SK-N-SH (cell line): ENCODE measurements at regions not wholly inside any gene's neighbourhood (a gene's known extent, or its start where the extent isn't known, plus 50 kb on each side); places are given as distances from the start of the nearest gene placed in this dataset.

Experiments
- CTCF ChIA-PET: fragments of 300-600, 350-600 bp; formaldehyde crosslinking; extraction: SDS; loops from one replicate; lab custom pipeline; 2021; lab: Yijun Ruan, JAX
- POLR2A ChIA-PET: fragments of 350-600 bp; sonication (Branson Sonifier 250); formaldehyde crosslinking; extraction: SDS; loops from one replicate; lab custom pipeline; 2020; ENCODE audit warnings: antibody characterized with exemption, inconsistent platforms; lab: Yijun Ruan, JAX
- DNase-seq: peaks from one replicate; pipeline ENCODE4 v3.0.0; 2012
- H2AFZ ChIP-seq: fragments of 200-600 bp; sonication (generic); 2 replicates; pipeline ENCODE4 v1.8.1; 2016; ENCODE audit warnings: antibody characterized with exemption, mild to moderate bottlenecking, low read depth
- H3F3A ChIP-seq: fragments of 200-600 bp; sonication (generic); replicated peaks from 2 replicates; pipeline ENCODE3; 2016; ENCODE audit warnings: antibody characterized with exemption, mild to moderate bottlenecking; ENCODE audit not compliant: insufficient read depth
- H3K27ac ChIP-seq, 2 experiments: fragments of 200-500 bp in 1 of 2; fragments of 200-600 bp in 1 of 2; sonication (Bioruptor generic) in 1 of 2; sonication (generic), shearing (Covaris generic) in 1 of 2; 2 replicates each; pipeline versions ENCODE4 v1.5.1 to v1.6.1; 2014 to 2016; ENCODE audit warnings: low read depth in 2 of 2, inconsistent platforms in 1 of 2, low read length in 1 of 2, mild to moderate bottlenecking in 1 of 2, mixed read lengths in 1 of 2
- H3K27me3 ChIP-seq: fragments of 200-600 bp; sonication (generic), shearing (Covaris generic); 2 replicates; pipeline ENCODE4 v1.6.1; 2016; ENCODE audit warnings: mixed run types; ENCODE audit not compliant: insufficient read depth
- H3K36me3 ChIP-seq, 2 experiments: fragments of 200-500 bp in 1 of 2; fragments of 200-600 bp in 1 of 2; sonication (Bioruptor generic) in 1 of 2; sonication (generic) in 1 of 2; replicated peaks in 1 of 2; 2 replicates each; pipeline versions ENCODE3 to v1.5.1; 2014 to 2016; ENCODE audit warnings: low read length in 1 of 2, mild to moderate bottlenecking in 1 of 2; ENCODE audit not compliant: insufficient read depth in 2 of 2, control insufficient read depth in 1 of 2
- H3K4me1 ChIP-seq, 2 experiments: fragments of 200-500 bp in 1 of 2; fragments of 200-600 bp in 1 of 2; sonication (Bioruptor generic) in 1 of 2; sonication (generic), shearing (Covaris generic) in 1 of 2; 2 replicates each; pipeline versions ENCODE4 v1.5.1 to v1.6.1; 2014 to 2016; ENCODE audit warnings: low read depth in 1 of 2, low read length in 1 of 2, mixed run types in 1 of 2; ENCODE audit not compliant: insufficient read depth in 2 of 2, control insufficient read depth in 1 of 2
- H3K4me2 ChIP-seq: fragments of 200-600 bp; sonication (generic), shearing (Covaris generic); 2 replicates; pipeline ENCODE4 v1.6.1; 2017; ENCODE audit warnings: mixed run types
- H3K4me3 ChIP-seq, 2 experiments: fragments of 200-500 bp in 1 of 2; fragments of 200-600 bp in 1 of 2; sonication (Bioruptor generic) in 1 of 2; sonication (generic), shearing (Covaris generic) in 1 of 2; 2 replicates each; pipeline versions ENCODE4 v1.5.1 to v1.8.1; 2014 to 2016; ENCODE audit warnings: low read depth in 2 of 2, inconsistent platforms in 1 of 2, low read length in 1 of 2, mild to moderate bottlenecking in 1 of 2, mixed read lengths in 1 of 2, moderate library complexity in 1 of 2
- H3K79me2 ChIP-seq: fragments of 200-600 bp; sonication (generic); 2 replicates; pipeline ENCODE4 v1.8.1; 2017; ENCODE audit warnings: mild to moderate bottlenecking; ENCODE audit not compliant: insufficient read depth
- H3K9ac ChIP-seq: fragments of 200-600 bp; sonication (generic); 2 replicates; pipeline ENCODE4 v1.6.1; 2017; ENCODE audit warnings: mixed run types
- H3K9me2 ChIP-seq: fragments of 200-600 bp; sonication (generic); 2 replicates; pipeline ENCODE4 v1.6.1; 2017; ENCODE audit warnings: mixed run types
- H3K9me3 ChIP-seq: fragments of 200-600 bp; sonication (generic); 2 replicates; pipeline ENCODE4 v1.6.1; 2017; ENCODE audit warnings: mixed run types, mild to moderate bottlenecking, moderate library complexity
- H4K20me1 ChIP-seq: fragments of 200-600 bp; sonication (generic); 2 replicates; pipeline ENCODE4 v1.6.1; 2017; ENCODE audit warnings: mild to moderate bottlenecking, mixed run types; ENCODE audit not compliant: insufficient read depth
- ELF1 ChIP-seq: IDR thresholded peaks from 2 replicates; pipeline ENCODE4 v1.4.0; 2012
- EP300 ChIP-seq, 2 experiments: IDR thresholded peaks; 2 replicates each; pipeline versions ENCODE4 v1.4.0 to v1.6.1; 2012; ENCODE audit warnings: borderline replicate concordance in 1 of 2, low read depth in 1 of 2, low read length in 1 of 2
- FOXJ3 ChIP-seq: sonication (generic); formaldehyde crosslinking; IDR thresholded peaks from 2 replicates; pipeline ENCODE4 v1.5.1; 2020; ENCODE audit warnings: mild to moderate bottlenecking, missing genetic modification reagents
- GABPA ChIP-seq: IDR thresholded peaks from 2 replicates; pipeline ENCODE4 v1.4.0; 2012; ENCODE audit warnings: low read depth, mild to moderate bottlenecking
- MEF2A ChIP-seq: IDR thresholded peaks from 2 replicates; pipeline ENCODE4 v1.4.0; 2012; ENCODE audit warnings: low read depth, borderline replicate concordance
- NRF1 ChIP-seq: IDR thresholded peaks from 2 replicates; pipeline ENCODE4 v1.6.1; 2012; ENCODE audit warnings: low read depth, mild to moderate bottlenecking, low read length
- POLR2AphosphoS5 ChIP-seq: IDR thresholded peaks from 2 replicates; pipeline ENCODE4 v1.6.1; 2012; ENCODE audit warnings: low read depth, low read length
- RFX5 ChIP-seq: IDR thresholded peaks from 2 replicates; pipeline ENCODE4 v1.6.1; 2012; ENCODE audit warnings: mild to moderate bottlenecking, improper control_type of control experiment, low read length
- RXRA ChIP-seq: IDR thresholded peaks from 2 replicates; pipeline ENCODE4 v1.4.0; 2012; ENCODE audit warnings: low read depth, mild to moderate bottlenecking, borderline replicate concordance
- SMC3 ChIP-seq: IDR thresholded peaks from 2 replicates; pipeline ENCODE4 v1.6.1; 2012; ENCODE audit warnings: low read depth, low read length, improper control_type of control experiment
- TCF12 ChIP-seq: IDR thresholded peaks from 2 replicates; pipeline ENCODE4 v1.4.0; 2012
- TEAD4 ChIP-seq: IDR thresholded peaks from 2 replicates; pipeline ENCODE4 v1.4.0; 2012; ENCODE audit warnings: mild to moderate bottlenecking, borderline replicate concordance; ENCODE audit not compliant: insufficient read depth
- WGBS: methylation state at CpG from one replicate; pipeline ENCODE4 v1.1.6; 2017; ENCODE audit warnings: low lambda C conversion rate; 5-methylcytosine and 5-hydroxymethylcytosine counted together
- TF ChIP-seq, protein P1 (sequence below): fragments of 150-350 bp; IDR thresholded peaks from 2 replicates; pipeline ENCODE4 v1.6.1; 2016; ENCODE audit warnings: mild to moderate bottlenecking, low read depth, low read length
- TF ChIP-seq, protein P2 (sequence below): IDR thresholded peaks from 2 replicates; pipeline ENCODE4 v1.4.0; 2012; ENCODE audit warnings: low read depth, borderline replicate concordance
- TF ChIP-seq, protein P3 (sequence below): fragments of 200-600 bp; sonication (generic); IDR thresholded peaks from 2 replicates; pipeline ENCODE4 v1.6.1; 2017; ENCODE audit warnings: antibody characterized with exemption, mild to moderate bottlenecking, moderate library complexity

DNA sequence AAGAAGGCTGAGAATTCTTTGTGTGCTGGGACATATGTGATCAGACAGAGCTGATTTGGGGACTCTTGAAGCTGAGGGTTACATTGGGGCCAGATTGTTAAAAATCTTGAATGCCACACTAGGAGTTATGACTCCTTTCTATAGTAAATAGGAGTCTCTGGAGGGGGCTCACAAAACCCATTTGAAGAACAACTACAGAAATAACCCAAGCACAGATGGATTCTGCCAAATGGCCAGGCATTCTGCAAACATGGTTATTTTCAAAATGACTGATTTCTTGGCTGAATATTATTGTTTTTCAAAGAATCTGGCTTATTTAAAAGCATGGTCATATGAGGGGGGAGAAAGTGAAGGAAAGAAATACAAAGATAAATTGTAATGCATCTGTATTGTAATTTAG is 625.5 kb upstream of the TENM4 start:
- no peak overlapping the region for H3K4me2 ChIP-seq
- no peaks in the 10 kb centered on the region for H3K79me2 ChIP-seq
- no peaks in the 10 kb centered on the region for H3K9me2 ChIP-seq
- no peak overlapping the region for H3K27ac ChIP-seq
- no peaks in the 10 kb centered on the region for H3F3A ChIP-seq
- DNase-seq: no peak
- no peaks in the 10 kb centered on the region for H3K36me3 ChIP-seq
- H2AFZ ChIP-seq: no peak overlapping the region
- H4K20me1 ChIP-seq: no peaks in the 10 kb centered on the region
- CTCF ChIA-PET: no interaction called here
- no peaks in the 10 kb centered on the region for H3K9me3 ChIP-seq
- no peak overlapping the region for H3K4me3 ChIP-seq
- H3K27me3 ChIP-seq: no peaks in the 10 kb centered on the region
- POLR2A ChIA-PET: no interaction called here
- no peaks in the 10 kb centered on the region for H3K4me1 ChIP-seq
- TF ChIP-seq TCF12: no peak
- TF ChIP-seq, protein P1, sequence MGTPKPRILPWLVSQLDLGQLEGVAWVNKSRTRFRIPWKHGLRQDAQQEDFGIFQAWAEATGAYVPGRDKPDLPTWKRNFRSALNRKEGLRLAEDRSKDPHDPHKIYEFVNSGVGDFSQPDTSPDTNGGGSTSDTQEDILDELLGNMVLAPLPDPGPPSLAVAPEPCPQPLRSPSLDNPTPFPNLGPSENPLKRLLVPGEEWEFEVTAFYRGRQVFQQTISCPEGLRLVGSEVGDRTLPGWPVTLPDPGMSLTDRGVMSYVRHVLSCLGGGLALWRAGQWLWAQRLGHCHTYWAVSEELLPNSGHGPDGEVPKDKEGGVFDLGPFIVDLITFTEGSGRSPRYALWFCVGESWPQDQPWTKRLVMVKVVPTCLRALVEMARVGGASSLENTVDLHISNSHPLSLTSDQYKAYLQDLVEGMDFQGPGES: no peak
- TF ChIP-seq, protein P2, sequence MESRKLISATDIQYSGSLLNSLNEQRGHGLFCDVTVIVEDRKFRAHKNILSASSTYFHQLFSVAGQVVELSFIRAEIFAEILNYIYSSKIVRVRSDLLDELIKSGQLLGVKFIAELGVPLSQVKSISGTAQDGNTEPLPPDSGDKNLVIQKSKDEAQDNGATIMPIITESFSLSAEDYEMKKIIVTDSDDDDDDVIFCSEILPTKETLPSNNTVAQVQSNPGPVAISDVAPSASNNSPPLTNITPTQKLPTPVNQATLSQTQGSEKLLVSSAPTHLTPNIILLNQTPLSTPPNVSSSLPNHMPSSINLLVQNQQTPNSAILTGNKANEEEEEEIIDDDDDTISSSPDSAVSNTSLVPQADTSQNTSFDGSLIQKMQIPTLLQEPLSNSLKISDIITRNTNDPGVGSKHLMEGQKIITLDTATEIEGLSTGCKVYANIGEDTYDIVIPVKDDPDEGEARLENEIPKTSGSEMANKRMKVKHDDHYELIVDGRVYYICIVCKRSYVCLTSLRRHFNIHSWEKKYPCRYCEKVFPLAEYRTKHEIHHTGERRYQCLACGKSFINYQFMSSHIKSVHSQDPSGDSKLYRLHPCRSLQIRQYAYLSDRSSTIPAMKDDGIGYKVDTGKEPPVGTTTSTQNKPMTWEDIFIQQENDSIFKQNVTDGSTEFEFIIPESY: no peak
- TF ChIP-seq TEAD4: no peak
- TF ChIP-seq SMC3: no peak
- TF ChIP-seq POLR2AphosphoS5: no peak
- TF ChIP-seq GABPA: no peak
- TF ChIP-seq ELF1: no peak
- TF ChIP-seq FOXJ3: no peak
- TF ChIP-seq, protein P3, sequence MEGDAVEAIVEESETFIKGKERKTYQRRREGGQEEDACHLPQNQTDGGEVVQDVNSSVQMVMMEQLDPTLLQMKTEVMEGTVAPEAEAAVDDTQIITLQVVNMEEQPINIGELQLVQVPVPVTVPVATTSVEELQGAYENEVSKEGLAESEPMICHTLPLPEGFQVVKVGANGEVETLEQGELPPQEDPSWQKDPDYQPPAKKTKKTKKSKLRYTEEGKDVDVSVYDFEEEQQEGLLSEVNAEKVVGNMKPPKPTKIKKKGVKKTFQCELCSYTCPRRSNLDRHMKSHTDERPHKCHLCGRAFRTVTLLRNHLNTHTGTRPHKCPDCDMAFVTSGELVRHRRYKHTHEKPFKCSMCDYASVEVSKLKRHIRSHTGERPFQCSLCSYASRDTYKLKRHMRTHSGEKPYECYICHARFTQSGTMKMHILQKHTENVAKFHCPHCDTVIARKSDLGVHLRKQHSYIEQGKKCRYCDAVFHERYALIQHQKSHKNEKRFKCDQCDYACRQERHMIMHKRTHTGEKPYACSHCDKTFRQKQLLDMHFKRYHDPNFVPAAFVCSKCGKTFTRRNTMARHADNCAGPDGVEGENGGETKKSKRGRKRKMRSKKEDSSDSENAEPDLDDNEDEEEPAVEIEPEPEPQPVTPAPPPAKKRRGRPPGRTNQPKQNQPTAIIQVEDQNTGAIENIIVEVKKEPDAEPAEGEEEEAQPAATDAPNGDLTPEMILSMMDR: no peak
- TF ChIP-seq RXRA: no peak
- no peak overlapping the region for H3K9ac ChIP-seq

DNA sequence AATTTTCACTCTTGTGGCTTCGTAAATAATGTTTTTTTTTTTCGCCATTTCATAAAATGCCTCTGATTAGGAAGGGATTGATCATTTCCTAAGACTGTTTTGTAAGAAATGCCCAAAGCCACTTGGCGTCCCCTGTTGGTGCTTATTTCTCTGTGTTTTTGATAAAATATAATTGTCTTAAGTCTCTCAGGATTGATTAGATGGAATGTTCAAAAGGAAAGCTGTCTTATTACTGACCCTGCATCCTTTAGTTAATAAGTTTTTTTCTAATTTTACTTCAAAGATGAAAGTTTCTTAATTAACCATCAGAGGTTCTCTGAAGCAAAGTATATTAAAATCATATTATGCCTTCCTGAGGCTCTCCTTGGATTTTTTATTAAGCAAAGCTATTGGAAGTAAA is 624.3 kb upstream of the TENM4 start:
- no peak overlapping the region for H3K27ac ChIP-seq
- H3K9me3 ChIP-seq: no peaks in the 10 kb centered on the region
- no peaks in the 10 kb centered on the region for H3F3A ChIP-seq
- no peak overlapping the region for H2AFZ ChIP-seq
- no peaks in the 10 kb centered on the region for H3K9me2 ChIP-seq
- WGBS: 43% methylated on average over 3 of the region's 3 CpGs
- ChIA-PET POLR2A (no interaction called here), CTCF (no interaction called here)
- no peak overlapping the region for H3K4me3 ChIP-seq
- H3K4me1 ChIP-seq: no peaks in the 10 kb centered on the region
- no peaks in the 10 kb centered on the region for H4K20me1 ChIP-seq
- no peaks in the 10 kb centered on the region for H3K36me3 ChIP-seq
- H3K4me2 ChIP-seq: no peak overlapping the region
- H3K9ac ChIP-seq: no peak overlapping the region
- TF ChIP-seq RFX5 (no peak), EP300 (IDR thresholded peaks at IDR 0.05; ENCODE audit: borderline replicate concordance in 1 of 2, low read depth in 1 of 2, low read length in 1 of 2) (no peak), MEF2A (no peak), TEAD4 (no peak), NRF1 (no peak)
- TF ChIP-seq, protein P3: no peak
- TF ChIP-seq, all 33 proteins: peak for 0
- no peak for DNase-seq
- H3K27me3 ChIP-seq: no peaks in the 10 kb centered on the region
- no peaks in the 10 kb centered on the region for H3K79me2 ChIP-seq
